HCT116 (cell line): ENCODE measurements at regions not wholly inside any gene's neighbourhood (a gene's known extent, or its start where the extent isn't known, plus 50 kb on each side); places are given as distances from the start of the nearest gene placed in this dataset.

ENCODE experiments used
- ATAC-seq: fragments of 200-7000 bp; cut with Tn5 transposase; 2 replicates; pipeline ENCODE4 v1.9.1; 2020; ENCODE audit warnings: mild to moderate bottlenecking, moderate library complexity
- BruUV-seq: library from RNA; stranded (reverse); fragments of 400-500 nt; replicated peaks from 2 replicates; lab custom pipeline; 2021; lab: Mats Ljungman, UMichigan
- CTCF ChIA-PET: fragments of 300-600 bp; sonication (Branson Sonifier 250); formaldehyde crosslinking; loops from one replicate; lab custom pipeline; 2021; ENCODE audit warnings: antibody characterized with exemption; lab: Charles Lee
- POLR2A ChIA-PET: fragments of 300-600, 350-600 bp; sonication (Branson Sonifier 250); formaldehyde crosslinking; loops from one replicate; lab custom pipeline; 2021; ENCODE audit warnings: antibody characterized with exemption; lab: Charles Lee
- RAD21 ChIA-PET, 2 experiments: fragments of 300-600 bp; sonication (Branson Sonifier 250); formaldehyde crosslinking; loops; one replicate each; lab custom pipeline; 2023; ENCODE audit warnings: low total read pairs in 2 of 2; ENCODE audit not compliant: uncharacterized antibody in 2 of 2, unreplicated experiment in 2 of 2, low non-redundant PET in 1 of 2; lab: Charles Lee
- DNase-seq: peaks from one replicate; pipeline ENCODE4 v3.0.0-alpha.2; 2010; ENCODE audit warnings: low read depth, low spot score
- H2AFZ ChIP-seq: fragments of 200-600 bp; shearing (Covaris generic), sonication (generic); 2 replicates; pipeline ENCODE4 v1.6.1; 2017; ENCODE audit warnings: low read depth, mixed run types, mixed read lengths, antibody characterized with exemption, low read length; ENCODE audit not compliant: poor library complexity, severe bottlenecking
- H3K27ac ChIP-seq: 2 replicates; pipeline ENCODE4 v1.5.1; 2012; ENCODE audit warnings: low read depth, low read length
- H3K27me3 ChIP-seq: fragments of 200-600 bp; sonication (generic); 2 replicates; pipeline ENCODE4 v1.6.1; 2016; ENCODE audit warnings: mixed run types, low read length, mixed read lengths; ENCODE audit not compliant: insufficient read depth
- H3K36me3 ChIP-seq, 2 experiments: fragments of 200-500 bp in 1 of 2; fragments of 200-600 bp in 1 of 2; sonication (Bioruptor generic) in 1 of 2; sonication (generic) in 1 of 2; 2 replicates each; pipeline versions ENCODE4 v1.5.1 to v1.6.1; 2014 to 2016; ENCODE audit warnings: low read length in 2 of 2, inconsistent platforms in 1 of 2, mixed read lengths in 1 of 2, mixed run types in 1 of 2; ENCODE audit not compliant: insufficient read depth in 2 of 2, control insufficient read depth in 1 of 2
- H3K4me1 ChIP-seq, 2 experiments: fragments of 200-600 bp in 1 of 2; sonication (generic) in 1 of 2; 2 replicates each; pipeline versions ENCODE4 v1.5.1 to v1.6.1; 2012 to 2017; ENCODE audit warnings: low read length in 2 of 2, inconsistent platforms in 1 of 2, mild to moderate bottlenecking in 1 of 2, mixed read lengths in 1 of 2, mixed run types in 1 of 2, moderate library complexity in 1 of 2; ENCODE audit not compliant: insufficient read depth in 2 of 2, control insufficient read depth in 1 of 2
- H3K4me2 ChIP-seq: fragments of 200-600 bp; sonication (generic); 2 replicates; pipeline ENCODE4 v1.6.1; 2017; ENCODE audit warnings: mixed run types, low read length, mixed read lengths
- H3K4me3 ChIP-seq, 2 experiments: fragments of 200-600 bp in 1 of 2; sonication (generic) in 1 of 2; replicated peaks in 1 of 2; 2 replicates each; pipeline ENCODE4 v1.5.1; 2011 to 2016; ENCODE audit warnings: low read length in 2 of 2, control low read depth in 1 of 2, low read depth in 1 of 2, mild to moderate bottlenecking in 1 of 2, mixed read lengths in 1 of 2, mixed run types in 1 of 2
- H3K79me2 ChIP-seq: fragments of 200-600 bp; sonication (generic); 2 replicates; pipeline ENCODE4 v1.6.1; 2017; ENCODE audit warnings: mild to moderate bottlenecking, mixed run types, low read length, moderate library complexity, mixed read lengths; ENCODE audit not compliant: insufficient read depth
- H3K9ac ChIP-seq: fragments of 200-600 bp; sonication (generic); 2 replicates; pipeline ENCODE4 v1.6.1; 2016; ENCODE audit warnings: low read length, mixed read lengths
- H3K9me2 ChIP-seq: fragments of 200-600 bp; sonication (generic), shearing (Covaris generic); 2 replicates; pipeline ENCODE4 v1.6.1; 2017; ENCODE audit warnings: mixed run types, mild to moderate bottlenecking, moderate library complexity; ENCODE audit not compliant: insufficient read depth
- H3K9me3 ChIP-seq, 2 experiments: fragments of 200-500 bp in 1 of 2; fragments of 200-600 bp in 1 of 2; sonication (Bioruptor generic) in 1 of 2; sonication (generic) in 1 of 2; 2 replicates each; pipeline ENCODE4 v1.6.1; 2014 to 2017; ENCODE audit warnings: low read length in 2 of 2, mixed read lengths in 2 of 2, inconsistent platforms in 1 of 2, low read depth in 1 of 2, mild to moderate bottlenecking in 1 of 2, mixed run types in 1 of 2, moderate library complexity in 1 of 2; ENCODE audit not compliant: control insufficient read depth in 1 of 2, insufficient read depth in 1 of 2
- H4K20me1 ChIP-seq: fragments of 200-600 bp; sonication (generic), shearing (Covaris generic); 2 replicates; pipeline ENCODE4 v1.6.1; 2017; ENCODE audit warnings: mixed run types, mild to moderate bottlenecking, moderate library complexity; ENCODE audit not compliant: insufficient read depth
- CBX3 ChIP-seq: IDR thresholded peaks from 2 replicates; pipeline ENCODE4 v1.6.1; 2012; ENCODE audit warnings: low read depth
- CEBPB ChIP-seq: IDR thresholded peaks from 2 replicates; pipeline ENCODE4 v1.6.1; 2012; ENCODE audit warnings: low read depth
- EGR1 ChIP-seq: IDR thresholded peaks from 2 replicates; pipeline ENCODE4 v1.6.1; 2012; ENCODE audit warnings: low read depth
- ELF1 ChIP-seq: IDR thresholded peaks from 2 replicates; pipeline ENCODE4 v1.6.1; 2012; ENCODE audit warnings: low read depth, borderline replicate concordance
- EZH2phosphoT487 ChIP-seq: fragments of 200-600 bp; IDR thresholded peaks from 2 replicates; pipeline ENCODE4 v1.6.1; 2018; ENCODE audit warnings: antibody characterized with exemption, borderline replicate concordance
- FOSL1 ChIP-seq: IDR thresholded peaks from 2 replicates; pipeline ENCODE4 v1.6.1; 2012; ENCODE audit warnings: low read depth
- JUND ChIP-seq: IDR thresholded peaks from 2 replicates; pipeline ENCODE4 v1.6.1; 2012
- POLR2A ChIP-seq: IDR thresholded peaks from 2 replicates; pipeline ENCODE4 v1.7.0; 2011; ENCODE audit warnings: borderline replicate concordance; ENCODE audit not compliant: insufficient read depth, insufficient read length; ENCODE audit errors: extremely low read depth
- POLR2AphosphoS5 ChIP-seq: IDR thresholded peaks from 2 replicates; pipeline ENCODE4 v1.6.1; 2011; ENCODE audit warnings: mild to moderate bottlenecking, low read depth, low read length, moderate library complexity
- SIN3A ChIP-seq: IDR thresholded peaks from 2 replicates; pipeline ENCODE4 v1.6.1; 2012; ENCODE audit warnings: low read depth
- SP1 ChIP-seq: IDR thresholded peaks from 2 replicates; pipeline ENCODE4 v1.6.1; 2012; ENCODE audit warnings: low read depth
- SRF ChIP-seq: IDR thresholded peaks from 2 replicates; pipeline ENCODE4 v1.6.1; 2012; ENCODE audit warnings: low read depth
- TCF7L2 ChIP-seq: IDR thresholded peaks from 2 replicates; pipeline ENCODE4 v1.7.0; 2011; ENCODE audit warnings: borderline replicate concordance, inconsistent platforms; ENCODE audit not compliant: insufficient read depth, insufficient read length; ENCODE audit errors: extremely low read depth
- YY1 ChIP-seq: IDR thresholded peaks from 2 replicates; pipeline ENCODE4 v1.6.1; 2011; ENCODE audit warnings: low read length, low read depth, moderate library complexity, mild to moderate bottlenecking; ENCODE audit not compliant: insufficient replicate concordance; ENCODE audit errors: extremely low read depth
- ZFX ChIP-seq: fragments of 450-650 bp; IDR thresholded peaks from 2 replicates; pipeline ENCODE4 v1.6.1; 2017
- ZNF274 ChIP-seq: fragments of 200-500 bp; sonication (Bioruptor generic); IDR thresholded peaks from 2 replicates; pipeline ENCODE4 v1.6.1; 2014; ENCODE audit warnings: mild to moderate bottlenecking, low read depth, low read length, inconsistent platforms
- intact Hi-C: fragments of 100-400 bp; cut with micrococcal nuclease; formaldehyde crosslinking; loops from 2 replicates; pipeline ENCODE4 v1.10.0; 2022
- TF ChIP-seq, protein P1 (sequence below): IDR thresholded peaks from 2 replicates; pipeline ENCODE4 v1.6.1; 2012
- TF ChIP-seq, protein P2 (sequence below), 3 experiments: fragments of 200-600 bp in 1 of 3; sonication (generic) in 1 of 3; IDR thresholded peaks in 2 of 3; conservative IDR thresholded peaks in 1 of 3; 2 replicates each; pipeline ENCODE4 v1.5.1; 2012 to 2017; ENCODE audit warnings: low read depth in 2 of 3, low read length in 2 of 3, antibody characterized with exemption in 1 of 3, borderline replicate concordance in 1 of 3, control low read depth in 1 of 3, mild to moderate bottlenecking in 1 of 3, mixed read lengths in 1 of 3, mixed run types in 1 of 3, moderate library complexity in 1 of 3; ENCODE audit not compliant: insufficient read depth in 1 of 3
- TF ChIP-seq, protein P3 (sequence below): IDR thresholded peaks from 2 replicates; pipeline ENCODE4 v1.6.1; 2011; ENCODE audit warnings: mild to moderate bottlenecking, low read length, moderate library complexity; ENCODE audit not compliant: insufficient replicate concordance; ENCODE audit errors: extremely low read depth
- TF ChIP-seq, protein P4 (sequence below): IDR thresholded peaks from 2 replicates; pipeline ENCODE4 v1.6.1; 2012

DNA sequence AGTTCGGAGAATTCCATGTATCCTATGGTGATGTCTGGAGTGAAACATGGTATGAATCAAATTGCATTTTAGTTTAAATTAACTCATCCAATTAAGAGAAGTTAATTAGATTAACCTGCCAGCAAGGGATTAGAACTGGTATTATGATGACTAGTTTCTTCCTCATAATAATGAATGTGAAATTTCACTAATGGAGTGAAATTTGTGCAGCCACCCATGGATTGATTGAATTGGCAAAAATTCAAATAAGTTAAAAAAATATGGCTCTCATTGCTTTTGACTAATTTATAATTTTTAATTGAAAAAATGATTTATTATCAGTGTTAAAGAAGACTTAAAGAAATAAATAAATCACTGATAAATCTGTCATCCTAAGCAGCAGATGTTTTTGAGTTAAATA, 232.0 kb downstream of the KCNRG start:
- Histone ChIP-seq H3K27me3 (0 out of 2 replicates have a peak, but pooled peaks cover 3% of the 10 kb centered on the region), H3K4me3 (no peak overlapping the region), H3K27ac (no peak overlapping the region), H3K9ac (no peak overlapping the region), H3K9me2 (no peaks in the 10 kb centered on the region), H3K4me2 (no peak overlapping the region), H3K79me2 (no peaks in the 10 kb centered on the region), H4K20me1 (peaks cover 5% of the 10 kb centered on the region; the same call in 1 of the 2 replicates), H3K36me3 (no peaks in the 10 kb centered on the region), H3K9me3 (no peaks in the 10 kb centered on the region), H2AFZ (no peak overlapping the region), H3K4me1 (peaks cover 22 to 23% of the 10 kb centered on the region in 2 experiments)
- ChIA-PET POLR2A (no interaction called here), RAD21 (no interaction called here), CTCF (no interaction called here)
- DNase-seq = no peak
- intact Hi-C loops = loop anchor here (5.0 kb wide), 1 partner anchor 165 kb away; no protein-coding TSS in a partner anchor
- no peak for ATAC-seq
- no TSS peak for BruUV-seq
- TF ChIP-seq TCF7L2 = no peak
- TF ChIP-seq EZH2phosphoT487 = no peak
- no peak for TF ChIP-seq YY1
- TF ChIP-seq ZNF274 = no peak
- TF ChIP-seq SP1 = no peak
- no peak for TF ChIP-seq ZFX
- TF ChIP-seq, protein P1, sequence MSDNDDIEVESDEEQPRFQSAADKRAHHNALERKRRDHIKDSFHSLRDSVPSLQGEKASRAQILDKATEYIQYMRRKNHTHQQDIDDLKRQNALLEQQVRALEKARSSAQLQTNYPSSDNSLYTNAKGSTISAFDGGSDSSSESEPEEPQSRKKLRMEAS = no peak
- no peak for TF ChIP-seq EGR1
- TF ChIP-seq POLR2A = no peak
- TF ChIP-seq FOSL1 = no peak
- no peak for TF ChIP-seq SRF
- no peak for TF ChIP-seq CBX3
- TF ChIP-seq, protein P2, sequence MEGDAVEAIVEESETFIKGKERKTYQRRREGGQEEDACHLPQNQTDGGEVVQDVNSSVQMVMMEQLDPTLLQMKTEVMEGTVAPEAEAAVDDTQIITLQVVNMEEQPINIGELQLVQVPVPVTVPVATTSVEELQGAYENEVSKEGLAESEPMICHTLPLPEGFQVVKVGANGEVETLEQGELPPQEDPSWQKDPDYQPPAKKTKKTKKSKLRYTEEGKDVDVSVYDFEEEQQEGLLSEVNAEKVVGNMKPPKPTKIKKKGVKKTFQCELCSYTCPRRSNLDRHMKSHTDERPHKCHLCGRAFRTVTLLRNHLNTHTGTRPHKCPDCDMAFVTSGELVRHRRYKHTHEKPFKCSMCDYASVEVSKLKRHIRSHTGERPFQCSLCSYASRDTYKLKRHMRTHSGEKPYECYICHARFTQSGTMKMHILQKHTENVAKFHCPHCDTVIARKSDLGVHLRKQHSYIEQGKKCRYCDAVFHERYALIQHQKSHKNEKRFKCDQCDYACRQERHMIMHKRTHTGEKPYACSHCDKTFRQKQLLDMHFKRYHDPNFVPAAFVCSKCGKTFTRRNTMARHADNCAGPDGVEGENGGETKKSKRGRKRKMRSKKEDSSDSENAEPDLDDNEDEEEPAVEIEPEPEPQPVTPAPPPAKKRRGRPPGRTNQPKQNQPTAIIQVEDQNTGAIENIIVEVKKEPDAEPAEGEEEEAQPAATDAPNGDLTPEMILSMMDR (IDR thresholded peaks at IDR 0.05 in 2 of 3, conservative IDR thresholded peaks at IDR 0.05 in 1 of 3; ENCODE audit: borderline replicate concordance in 1 of 3, insufficient read depth in 1 of 3, low read depth in 2 of 3, low read length in 2 of 3) = no peak
- TF ChIP-seq ELF1 = no peak
- TF ChIP-seq CEBPB = no peak
- TF ChIP-seq SIN3A = no peak
- TF ChIP-seq, protein P3, sequence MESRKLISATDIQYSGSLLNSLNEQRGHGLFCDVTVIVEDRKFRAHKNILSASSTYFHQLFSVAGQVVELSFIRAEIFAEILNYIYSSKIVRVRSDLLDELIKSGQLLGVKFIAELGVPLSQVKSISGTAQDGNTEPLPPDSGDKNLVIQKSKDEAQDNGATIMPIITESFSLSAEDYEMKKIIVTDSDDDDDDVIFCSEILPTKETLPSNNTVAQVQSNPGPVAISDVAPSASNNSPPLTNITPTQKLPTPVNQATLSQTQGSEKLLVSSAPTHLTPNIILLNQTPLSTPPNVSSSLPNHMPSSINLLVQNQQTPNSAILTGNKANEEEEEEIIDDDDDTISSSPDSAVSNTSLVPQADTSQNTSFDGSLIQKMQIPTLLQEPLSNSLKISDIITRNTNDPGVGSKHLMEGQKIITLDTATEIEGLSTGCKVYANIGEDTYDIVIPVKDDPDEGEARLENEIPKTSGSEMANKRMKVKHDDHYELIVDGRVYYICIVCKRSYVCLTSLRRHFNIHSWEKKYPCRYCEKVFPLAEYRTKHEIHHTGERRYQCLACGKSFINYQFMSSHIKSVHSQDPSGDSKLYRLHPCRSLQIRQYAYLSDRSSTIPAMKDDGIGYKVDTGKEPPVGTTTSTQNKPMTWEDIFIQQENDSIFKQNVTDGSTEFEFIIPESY = no peak
- TF ChIP-seq JUND = no peak
- TF ChIP-seq POLR2AphosphoS5 = no peak
- TF ChIP-seq, protein P4, sequence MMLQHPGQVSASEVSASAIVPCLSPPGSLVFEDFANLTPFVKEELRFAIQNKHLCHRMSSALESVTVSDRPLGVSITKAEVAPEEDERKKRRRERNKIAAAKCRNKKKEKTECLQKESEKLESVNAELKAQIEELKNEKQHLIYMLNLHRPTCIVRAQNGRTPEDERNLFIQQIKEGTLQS = no peak
